Dermis blood vessel endothelial cell (primary cell): ENCODE measurements at regions not wholly inside any gene's neighbourhood (a gene's known extent, or its start where the extent isn't known, plus 50 kb on each side); places are given as distances from the start of the nearest gene placed in this dataset.

Experiments
- DNase-seq: peaks from one replicate; pipeline ENCODE4 v3.0.0; 2010

DNA sequence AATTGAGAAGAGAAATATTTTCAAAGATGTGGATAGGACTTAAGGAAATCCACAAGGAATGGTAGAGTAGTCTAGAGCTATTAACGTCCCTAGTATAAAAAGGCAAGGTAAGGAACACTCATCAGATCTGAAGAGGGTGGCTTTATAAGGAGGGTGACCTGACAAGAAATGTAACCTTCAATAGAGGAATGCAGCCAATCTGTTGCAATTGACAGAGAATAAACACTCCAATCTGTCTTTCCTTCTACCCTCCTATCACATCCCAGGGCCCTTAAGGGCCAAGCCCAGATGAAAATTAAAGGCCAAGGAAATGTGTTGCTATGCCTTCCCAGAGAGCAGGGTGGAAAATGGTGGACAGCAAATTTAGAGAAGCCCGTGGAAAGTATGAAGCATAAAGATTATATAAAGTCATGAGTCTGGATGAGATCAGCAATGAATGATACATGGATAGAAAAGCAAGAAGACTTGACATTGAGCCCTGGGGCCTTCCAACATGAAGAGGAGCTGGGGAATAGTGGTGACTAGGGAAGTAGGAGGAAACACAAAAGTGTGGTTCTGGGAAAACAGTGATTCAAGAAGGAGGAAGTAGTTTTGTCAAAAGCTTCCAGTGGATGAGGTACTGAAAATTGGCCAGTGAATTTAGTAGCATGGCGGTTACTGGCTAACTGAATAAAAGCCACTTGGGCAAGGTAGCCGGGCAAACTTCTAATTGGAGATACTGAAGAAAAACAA lies 270.6 kb upstream of the TANK start:
- DNase-seq = no peak

DNA sequence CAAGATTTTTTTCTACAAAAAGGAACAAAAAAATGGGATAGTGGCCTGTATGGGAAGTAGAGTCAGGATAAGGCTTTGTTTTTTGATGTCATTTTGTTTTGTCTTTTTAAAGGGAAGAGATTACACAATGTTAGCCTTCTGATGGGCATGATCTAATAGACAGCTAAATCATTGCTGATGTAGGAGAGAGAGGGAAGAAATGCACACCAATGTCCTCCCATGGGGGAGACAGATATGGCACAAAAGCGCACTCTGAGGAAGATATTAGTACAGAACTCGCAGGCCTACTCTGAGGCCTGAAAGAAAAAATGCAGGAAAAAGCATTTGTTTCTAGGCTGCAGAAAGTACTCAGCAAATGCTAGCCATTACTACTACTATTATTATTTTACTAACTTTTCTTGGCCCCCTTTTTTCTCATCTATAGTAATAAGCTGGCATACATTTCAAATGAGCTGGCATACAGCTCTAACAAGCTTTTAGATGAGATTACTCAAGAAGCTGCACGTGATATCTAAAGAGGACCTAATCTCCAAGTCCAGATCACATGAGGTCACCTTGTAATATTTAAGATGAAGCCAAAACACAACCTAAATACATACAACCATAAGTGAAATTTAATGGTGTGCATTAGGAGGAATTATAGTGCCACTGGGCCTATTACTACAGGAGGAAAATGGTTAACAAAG lies 269.4 kb upstream of the TANK start:
- DNase-seq = no peak

DNA sequence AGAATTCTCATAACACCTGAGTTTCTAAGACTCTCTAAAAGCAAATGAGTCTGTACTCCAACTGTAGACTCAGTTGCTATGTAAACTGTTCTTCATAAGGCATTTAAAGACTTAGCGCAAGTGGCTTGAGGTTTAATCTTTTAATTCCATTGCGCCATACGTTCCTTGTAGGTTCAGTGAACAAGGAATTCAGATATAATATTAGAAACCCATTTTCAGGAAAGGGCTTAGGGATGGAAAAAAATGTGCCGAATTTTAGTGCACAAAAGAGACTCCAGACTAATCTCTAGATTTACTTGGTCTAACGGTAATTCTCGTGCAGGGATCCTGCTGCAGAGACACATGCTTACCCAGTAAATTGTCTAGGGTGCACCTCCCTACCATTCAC lies 268.9 kb upstream of the TANK start:
- DNase-seq = no peak

DNA sequence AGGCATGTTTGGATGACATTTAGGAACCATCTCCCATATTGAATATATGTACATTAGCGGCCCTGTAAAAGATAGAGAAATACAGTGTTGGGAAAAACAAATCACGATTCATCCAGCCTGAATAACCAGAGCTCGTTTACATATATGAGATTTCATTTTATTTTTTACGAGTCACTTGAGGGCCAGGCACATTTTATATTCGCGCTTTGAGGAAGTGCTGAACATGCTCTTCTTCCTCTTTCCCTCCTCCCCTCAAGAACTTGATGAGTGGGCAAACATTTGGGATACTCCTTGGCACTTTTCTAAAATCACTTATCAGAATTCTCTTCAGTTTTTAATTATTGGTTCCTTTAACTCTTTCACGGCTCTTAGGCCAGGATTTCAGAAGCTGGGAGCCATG lies 268.0 kb upstream of the TANK start:
- DNase-seq = no peak

DNA sequence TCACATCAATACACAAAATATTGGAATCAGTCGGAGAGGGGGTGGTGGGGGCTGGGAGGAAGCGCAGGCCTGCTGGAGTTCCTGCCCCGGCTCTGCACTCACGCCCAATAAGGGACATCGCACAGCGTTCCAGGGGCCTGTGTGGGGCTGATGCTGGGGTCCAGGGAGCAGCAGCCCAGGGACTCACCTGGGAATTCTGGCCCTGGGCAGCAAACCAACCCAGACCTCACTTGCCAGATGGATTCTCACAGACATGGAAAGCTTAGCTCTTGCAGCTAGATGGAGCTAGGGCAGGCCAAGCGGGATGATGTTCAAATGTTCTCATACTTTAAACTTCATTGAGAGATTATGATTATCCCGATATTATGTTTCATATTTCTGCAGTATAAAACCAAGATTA lies 266.6 kb upstream of the TANK start:
- no peak for DNase-seq

DNA sequence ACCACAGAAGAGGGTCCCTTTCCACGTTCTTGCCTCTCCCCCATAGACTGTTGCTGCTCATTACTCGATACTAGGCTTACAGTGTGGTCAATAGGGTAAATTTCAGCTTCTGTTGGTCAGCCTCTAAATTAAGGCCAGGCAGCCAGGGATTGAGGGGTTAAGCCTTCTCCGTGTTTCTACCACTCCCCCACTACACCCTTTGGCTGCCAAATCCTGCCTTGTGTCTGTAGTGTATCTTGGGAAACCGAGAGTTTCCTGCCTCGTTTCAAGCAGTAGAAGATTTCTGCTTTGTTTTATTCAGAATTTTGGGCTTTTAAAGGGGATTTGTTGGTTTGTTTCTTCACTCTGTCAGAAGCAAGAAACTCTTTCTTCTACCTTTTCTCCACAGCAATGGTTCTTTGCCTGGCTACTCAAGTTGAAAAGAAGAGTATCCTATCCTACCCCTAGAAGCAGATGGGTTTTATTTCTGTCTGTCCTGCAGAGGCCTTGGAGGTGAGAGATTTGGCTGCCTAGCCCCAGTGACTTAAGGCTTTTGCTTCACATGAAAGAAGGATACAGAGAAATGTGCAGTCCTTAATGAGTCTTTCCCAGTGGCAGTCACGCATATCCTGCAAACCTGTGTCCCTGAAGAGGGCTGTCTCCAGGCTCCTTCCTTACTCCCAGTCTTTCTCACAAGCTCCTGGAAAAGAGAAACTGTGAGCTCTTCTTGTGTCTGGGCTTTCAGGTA lies 261.5 kb upstream of the TANK start:
- DNase-seq = no peak

DNA sequence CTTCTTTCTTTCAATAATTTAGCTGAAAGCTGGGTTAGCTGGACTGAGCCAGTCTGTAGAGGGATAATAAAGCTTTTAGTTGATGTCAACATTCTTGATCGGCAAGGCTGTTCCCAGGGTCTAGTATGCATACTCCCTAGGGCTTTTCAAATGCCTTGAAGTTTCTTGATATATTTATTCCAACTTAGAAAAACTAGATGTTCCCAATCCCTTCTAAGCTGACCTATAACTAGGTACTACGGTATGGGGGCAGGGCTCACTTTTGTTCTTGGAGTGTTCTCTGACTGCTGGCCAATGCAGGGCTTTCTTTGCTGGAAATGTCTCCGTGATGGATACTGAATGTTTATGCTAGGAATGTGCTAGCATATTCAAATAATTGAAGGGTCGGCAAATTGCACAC lies 258.6 kb upstream of the TANK start:
- no peak for DNase-seq

DNA sequence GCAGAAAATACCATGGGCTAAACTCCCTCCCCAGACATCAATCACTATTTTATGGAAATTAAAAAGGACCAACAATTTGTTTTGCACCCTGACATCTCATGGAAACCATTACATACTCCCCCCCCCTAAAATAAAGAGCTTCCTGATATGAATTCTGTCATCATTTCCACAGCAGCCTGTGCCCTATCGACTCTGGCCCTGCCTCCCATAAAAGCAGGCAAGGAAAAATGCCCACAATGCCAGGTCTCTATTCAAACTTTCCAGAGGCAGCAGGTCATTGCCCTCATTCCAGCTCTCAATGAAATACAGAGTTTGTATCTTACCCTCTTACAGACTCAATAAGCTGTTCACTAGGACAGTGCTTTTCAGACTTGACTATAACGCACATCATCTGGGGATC lies 254.4 kb upstream of the TANK start:
- DNase-seq = no peak

DNA sequence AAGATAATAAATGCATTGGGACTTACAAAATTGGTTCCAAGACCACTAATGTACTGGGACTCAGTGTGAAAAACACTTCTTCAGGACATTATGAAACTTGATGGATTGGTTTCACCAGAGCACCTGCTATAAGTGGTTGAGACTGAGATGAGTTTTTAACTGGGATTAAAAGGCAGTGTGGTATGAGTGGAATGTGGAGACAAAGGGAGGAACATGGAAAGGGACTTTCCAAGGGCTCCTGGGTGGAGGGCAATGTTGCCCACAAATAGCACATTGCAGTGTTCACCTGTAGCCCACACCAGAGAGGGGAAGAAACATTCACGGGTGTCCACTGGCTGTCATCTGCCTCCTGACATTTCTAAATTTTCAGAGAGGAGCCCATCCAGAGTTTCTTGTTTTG lies 253.3 kb upstream of the TANK start:
- peak; percentile 17 for DNase-seq

DNA sequence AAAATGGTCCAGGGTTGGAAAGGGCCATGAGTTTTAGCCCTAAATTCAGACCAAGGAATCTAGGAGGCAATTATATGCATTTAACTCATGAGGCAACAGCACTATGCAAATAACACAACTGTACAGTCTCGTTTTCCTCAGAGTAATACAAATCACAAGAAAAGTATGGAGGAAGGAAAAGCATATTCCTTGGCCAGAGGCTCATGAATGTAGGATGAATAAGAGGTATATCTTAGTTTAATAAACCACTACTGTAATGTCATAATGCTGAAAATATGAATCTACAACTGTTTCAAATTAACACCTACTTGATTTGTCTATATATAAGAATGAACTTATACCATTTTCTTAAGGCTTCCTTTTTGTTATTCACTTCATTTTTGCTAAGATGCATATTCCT lies 252.5 kb upstream of the TANK start:
- no peak for DNase-seq

DNA sequence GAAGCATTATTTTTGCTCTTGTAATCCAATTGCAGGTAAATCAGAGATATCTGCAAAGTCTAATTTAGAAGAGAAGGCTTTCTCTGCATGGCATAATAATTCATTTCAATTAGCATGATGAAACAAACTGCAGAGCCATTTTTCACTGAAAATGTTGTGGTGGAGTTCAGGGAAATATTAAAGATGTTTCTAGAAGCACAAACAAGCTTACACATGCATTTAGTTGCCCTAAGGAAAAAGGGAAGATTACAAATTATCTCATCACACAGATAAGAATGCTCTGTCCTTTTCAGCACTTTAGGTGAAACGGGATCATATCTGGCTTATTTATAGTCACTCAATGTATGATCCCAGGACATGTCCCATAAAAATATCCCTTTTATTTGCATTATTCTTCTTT lies 252.1 kb upstream of the TANK start:
- DNase-seq = no peak

DNA sequence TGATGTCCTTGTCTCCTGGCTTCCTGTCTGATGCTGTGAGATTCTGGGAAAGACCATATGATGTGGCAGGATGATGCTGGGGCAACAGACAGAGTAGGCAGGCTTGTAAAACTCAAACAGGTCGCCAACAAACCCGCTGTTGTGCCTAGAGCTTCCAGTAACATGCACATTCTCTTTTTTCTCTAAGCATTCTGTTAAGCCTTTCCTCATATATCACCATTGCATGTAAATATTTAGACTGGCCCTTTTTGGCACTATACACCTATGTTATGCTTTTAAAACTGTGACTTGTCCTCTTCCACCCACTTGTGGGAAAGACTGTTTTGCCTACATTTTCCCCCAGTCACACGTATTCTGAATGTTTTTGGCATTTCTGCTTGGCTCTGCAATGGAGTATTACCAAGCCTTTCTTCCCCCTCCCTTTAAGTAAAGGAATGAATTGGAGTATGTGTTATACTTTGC lies 250.4 kb upstream of the TANK start:
- no peak for DNase-seq

DNA sequence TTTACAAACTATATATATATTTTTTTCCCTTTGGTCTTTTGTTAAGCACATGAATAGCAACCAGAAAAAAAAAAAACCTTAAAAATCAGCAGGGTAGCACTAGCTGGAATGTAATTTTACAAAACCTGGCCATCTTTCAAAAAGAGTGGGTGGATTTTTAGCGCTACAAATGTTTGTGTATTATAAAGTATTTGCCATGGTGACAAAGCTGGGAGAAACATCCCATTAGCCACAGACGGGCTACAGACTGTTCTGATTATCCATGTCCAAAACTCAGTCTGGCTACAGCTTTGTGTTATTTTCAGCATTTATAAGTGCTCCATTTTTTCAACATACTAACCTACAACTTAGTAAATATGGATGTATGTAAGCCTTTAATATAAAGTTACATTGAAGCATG lies 249.5 kb upstream of the TANK start:
- peak; percentile 53 for DNase-seq

DNA sequence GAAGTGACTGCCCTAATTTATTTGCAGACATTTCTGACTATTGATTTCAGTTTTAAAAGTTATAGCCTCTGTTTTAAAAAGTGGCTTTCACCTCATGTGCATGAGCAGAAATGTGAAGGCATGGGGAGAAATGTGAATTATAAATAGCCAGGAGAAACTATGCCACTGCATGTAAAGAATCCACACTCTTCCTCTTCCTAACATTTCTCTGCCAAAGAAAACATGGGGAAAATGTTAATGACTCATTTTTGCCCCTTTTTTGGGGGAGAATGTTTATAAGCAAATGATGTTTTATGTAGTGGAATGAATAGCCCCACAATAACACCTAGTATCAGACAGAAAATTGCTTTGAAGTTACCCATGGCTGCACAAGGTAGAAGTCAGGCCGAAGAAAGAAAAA lies 249.0 kb upstream of the TANK start:
- DNase-seq = peak; percentile 38

DNA sequence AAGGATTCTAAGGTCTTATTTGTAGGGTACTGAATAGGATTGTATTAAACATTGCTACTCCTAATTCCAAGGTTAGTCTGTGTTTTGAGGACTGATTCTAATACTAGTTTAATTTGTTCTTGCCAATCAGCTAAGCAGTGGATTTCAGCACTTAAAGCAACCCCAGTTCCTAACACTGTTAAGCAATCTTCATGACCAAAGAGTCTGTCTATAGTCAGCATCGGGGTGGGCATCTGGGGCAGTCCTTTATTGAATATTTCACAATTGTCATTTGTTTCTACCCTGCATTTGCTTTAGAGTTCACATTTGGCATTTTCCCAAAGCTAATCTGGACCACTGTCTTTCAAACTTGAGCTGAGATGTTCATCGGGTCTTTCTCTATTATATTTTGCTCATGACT lies 248.0 kb upstream of the TANK start:
- no peak for DNase-seq

DNA sequence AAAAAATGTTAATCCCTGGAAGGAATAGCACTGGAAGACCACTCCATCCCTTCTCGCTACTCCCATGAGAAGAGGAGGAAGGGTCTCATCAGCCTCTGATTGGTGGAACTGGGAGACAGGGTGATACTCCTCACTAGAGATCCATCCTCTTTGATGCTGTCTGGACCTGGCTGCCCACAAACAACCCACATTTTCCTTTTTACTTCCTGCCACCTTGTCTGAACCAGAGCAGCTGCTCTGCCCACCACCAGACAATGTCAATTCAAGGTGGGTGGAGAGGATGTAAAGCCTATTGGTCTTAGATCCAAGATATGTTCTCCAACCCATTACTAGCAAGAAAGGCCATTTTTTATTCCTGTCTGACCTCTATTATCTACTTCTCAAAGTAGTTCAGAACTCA lies 246.9 kb upstream of the TANK start:
- no peak for DNase-seq

DNA sequence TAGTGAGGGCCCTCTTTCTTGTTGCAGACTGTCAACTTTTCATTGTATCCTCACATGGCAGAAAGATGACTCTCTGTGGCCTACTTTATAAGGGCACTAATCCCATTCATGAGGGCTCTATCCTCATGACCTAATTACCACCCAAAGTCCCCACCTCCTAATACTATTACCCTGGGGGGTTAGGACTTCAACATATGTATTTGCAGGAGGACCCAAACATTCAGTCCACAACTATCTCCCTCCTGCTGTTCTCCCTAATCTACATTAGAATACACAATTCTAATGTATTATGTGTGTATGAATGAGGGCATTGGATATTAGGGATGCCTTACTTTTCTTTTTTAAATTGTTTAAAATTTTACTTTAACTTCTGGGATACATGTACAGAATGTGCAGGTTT lies 246.0 kb upstream of the TANK start:
- no peak for DNase-seq

DNA sequence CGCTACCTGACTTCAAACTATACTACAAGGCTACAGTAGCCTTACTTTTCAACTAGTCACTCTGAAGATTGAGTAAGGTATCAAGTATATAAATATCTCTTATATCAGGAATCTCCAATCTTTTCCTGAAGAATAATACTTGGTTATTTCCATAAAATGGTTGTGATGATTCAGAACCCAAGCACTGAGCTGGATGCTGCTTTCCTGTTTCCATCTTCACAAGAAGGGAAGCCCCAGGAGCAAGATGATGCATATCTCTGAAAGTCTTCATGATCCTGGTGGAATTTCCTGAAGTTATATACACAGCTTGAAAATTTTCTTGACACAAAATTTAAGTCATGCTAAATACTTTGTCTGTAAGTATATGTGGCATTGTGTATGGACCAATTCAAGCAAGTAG lies 243.9 kb upstream of the TANK start:
- DNase-seq = peak; percentile 61

DNA sequence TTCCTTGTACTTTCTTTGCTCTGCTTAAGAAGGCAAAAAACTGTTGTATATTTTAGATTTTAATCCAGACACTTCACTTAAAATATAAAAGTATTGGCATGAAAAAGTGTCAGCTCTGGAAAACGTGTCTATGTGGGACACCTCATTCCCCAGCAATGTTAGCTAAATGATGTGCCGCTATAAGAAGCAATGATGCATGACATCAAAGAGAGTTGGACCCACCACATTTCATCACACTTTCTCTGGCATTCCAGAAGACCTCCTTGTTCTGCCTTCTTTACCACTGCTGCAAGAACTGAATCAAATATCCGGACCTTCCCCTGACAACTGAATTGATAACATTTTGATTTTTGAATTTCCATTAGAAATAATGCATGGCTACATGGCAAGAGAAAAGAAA lies 242.4 kb upstream of the TANK start:
- DNase-seq = no peak

DNA sequence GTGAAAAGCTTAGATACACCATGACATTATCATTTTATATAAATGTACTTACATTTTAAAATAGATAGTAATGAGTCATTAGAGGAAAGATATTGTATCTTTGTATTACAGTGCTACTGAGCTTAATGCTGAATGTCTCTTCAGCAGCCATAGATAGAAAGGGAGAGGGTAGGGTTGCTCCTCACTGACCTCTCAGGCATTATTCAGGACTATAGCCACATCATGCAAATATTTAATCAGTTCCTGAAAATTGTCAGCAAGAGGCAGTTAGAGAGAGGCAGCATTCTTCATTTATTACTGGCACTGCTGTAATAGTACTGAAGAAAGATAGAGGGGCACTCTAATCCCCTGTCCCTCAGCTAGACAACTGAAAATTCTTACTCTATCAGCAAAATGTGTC lies 242.0 kb upstream of the TANK start:
- DNase-seq = no peak

DNA sequence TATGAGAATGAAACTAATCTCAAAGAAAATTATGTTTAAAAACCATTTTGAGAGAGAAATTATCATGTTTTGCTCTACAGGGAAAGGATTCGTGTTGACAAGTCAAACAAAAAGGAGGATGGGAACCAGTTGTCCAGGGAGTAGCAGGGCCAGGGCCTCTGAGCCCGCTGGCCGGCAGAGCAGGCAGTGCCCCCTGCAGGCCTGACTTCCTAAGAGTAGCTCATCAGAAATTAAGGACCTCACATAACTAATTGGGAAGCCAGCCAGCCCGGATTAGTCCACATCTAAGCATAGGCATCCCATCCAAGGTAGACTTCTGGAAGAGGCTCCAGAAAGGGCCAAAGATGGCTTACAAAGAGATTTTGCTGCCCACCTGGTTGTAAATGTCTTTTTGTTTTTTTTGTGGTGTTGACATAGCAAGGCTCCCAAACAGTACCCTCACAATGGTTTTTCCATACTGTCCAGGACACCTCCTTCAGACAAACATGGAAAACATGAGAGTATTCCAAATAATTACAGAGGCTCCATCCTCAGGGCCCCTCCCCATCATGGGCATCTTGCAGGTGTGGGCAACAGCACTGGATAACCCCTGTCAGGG lies 241.2 kb upstream of the TANK start:
- DNase-seq = peak; percentile 78

DNA sequence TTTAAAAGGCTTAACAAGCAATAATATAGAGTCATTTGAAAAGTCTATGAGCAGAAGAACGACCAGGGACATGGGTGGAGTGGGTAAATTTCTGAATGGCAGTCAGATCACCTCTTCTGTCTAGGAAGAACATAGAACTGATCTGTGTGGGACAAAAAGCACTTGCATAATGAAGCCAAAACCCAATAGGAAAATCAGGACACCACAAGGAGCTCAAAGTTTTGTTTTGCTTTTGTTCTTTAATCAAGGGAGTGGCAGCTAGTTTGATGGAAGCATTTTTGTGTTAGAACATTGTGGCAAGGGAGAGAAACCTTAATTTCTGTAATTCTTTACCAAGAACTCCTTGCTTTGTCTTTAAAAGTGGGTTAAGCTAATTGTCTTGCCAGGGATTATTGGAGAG lies 240.2 kb upstream of the TANK start:
- no peak for DNase-seq

DNA sequence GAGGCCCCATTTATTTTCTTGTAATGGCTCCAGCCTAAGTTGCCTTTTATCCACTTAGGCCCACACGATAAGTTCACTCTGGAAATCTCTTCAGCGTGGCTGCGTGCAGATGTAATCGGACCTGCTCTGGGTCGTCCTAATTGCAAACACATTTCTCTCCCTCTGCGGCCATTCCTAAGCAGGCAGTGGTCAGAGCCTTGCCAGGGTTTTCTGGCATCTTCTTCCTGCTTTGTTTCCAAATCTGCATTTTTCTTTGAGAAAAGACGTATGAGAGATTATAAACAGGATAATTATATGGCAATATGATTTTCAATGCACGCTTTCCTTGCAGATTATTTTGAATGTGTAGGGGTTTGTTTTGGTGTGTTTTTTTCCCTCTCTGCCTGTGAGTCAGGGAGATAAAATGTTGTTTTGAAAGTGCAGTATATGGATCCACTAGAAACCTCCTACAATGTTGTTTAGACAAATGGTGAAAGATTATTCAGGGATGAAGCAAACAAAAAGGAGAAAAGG lies 239.4 kb upstream of the TANK start:
- peak; percentile 11 for DNase-seq
